B cell (primary cell): ENCODE measurements at regions not wholly inside any gene's neighbourhood (a gene's known extent, or its start where the extent isn't known, plus 50 kb on each side); places are given as distances from the start of the nearest gene placed in this dataset.

ENCODE experiments used
- ATAC-seq: fragments of 200-7000 bp; cut with Tn5 transposase; one replicate; pipeline ENCODE4 v1.10.0; 2021; ENCODE audit warnings: low read depth, mild to moderate bottlenecking, moderate number of reproducible peaks, moderate library complexity
- CTCF ChIA-PET: fragments of 350-600 bp; sonication (Branson Sonifier 250); formaldehyde crosslinking; loops from one replicate; lab custom pipeline; 2021; ENCODE audit warnings: antibody characterized with exemption, inconsistent platforms; lab: Charles Lee
- POLR2A ChIA-PET: fragments of 350-600 bp; sonication (Branson Sonifier 250); formaldehyde crosslinking; loops from one replicate; lab custom pipeline; 2021; ENCODE audit warnings: antibody characterized with exemption; lab: Charles Lee
- DNase-seq: peaks from one replicate; pipeline ENCODE4 v3.0.0; 2013
- H2AFZ ChIP-seq: 2 replicates; pipeline ENCODE4 v1.6.1; 2012; ENCODE audit warnings: mild to moderate bottlenecking, low read depth, low read length; ENCODE audit not compliant: insufficient read depth, poor library complexity, severe bottlenecking
- H3K27ac ChIP-seq, 2 donors: 1 replicate in 1 of 2; 2 replicates in 1 of 2; pipeline ENCODE4 v1.5.1; 2012 to 2013; ENCODE audit warnings: low read length in 2 of 2, mild to moderate bottlenecking in 2 of 2, moderate library complexity in 1 of 2
- H3K27me3 ChIP-seq, 4 experiments: fragments of 200-600 bp in 1 of 4; sonication (generic) in 1 of 4; replicated peaks in 1 of 4; 1 replicate in 2 of 4; 2 replicates in 2 of 4; pipeline versions ENCODE4 v1.6.1 to v1.7.0; 2013 to 2016; ENCODE audit warnings: low read length in 3 of 4, mild to moderate bottlenecking in 2 of 4, mixed read lengths in 1 of 4, moderate library complexity in 1 of 4; ENCODE audit not compliant: insufficient read depth in 4 of 4, control insufficient read depth in 3 of 4; ENCODE audit errors: control extremely low read depth in 1 of 4
- H3K36me3 ChIP-seq, 2 experiments: replicated peaks in 1 of 2; 1 replicate in 1 of 2; 2 replicates in 1 of 2; pipeline versions ENCODE4 v1.6.1 to v1.7.1; 2013; ENCODE audit warnings: low read length in 1 of 2; ENCODE audit not compliant: insufficient read depth in 2 of 2, control insufficient read depth in 1 of 2; ENCODE audit errors: control extremely low read depth in 1 of 2, extremely low read depth in 1 of 2
- H3K4me1 ChIP-seq, 2 donors: fragments of 200-600 bp in 1 of 2; sonication (generic) in 1 of 2; 1 replicate in 1 of 2; 2 replicates in 1 of 2; pipeline versions ENCODE4 v1.5.1 to v1.6.1; 2013 to 2017; ENCODE audit warnings: low read length in 2 of 2; ENCODE audit not compliant: control insufficient read depth in 2 of 2, insufficient read depth in 2 of 2
- H3K4me2 ChIP-seq: replicated peaks from 2 replicates; pipeline ENCODE3; 2012; ENCODE audit warnings: mild to moderate bottlenecking, low read depth, low read length; ENCODE audit not compliant: poor library complexity, severe bottlenecking
- H3K4me3 ChIP-seq, 5 experiments: fragments of 200-600 bp in 1 of 5; sonication (generic) in 1 of 5; 1 replicate in 3 of 5; 2 replicates in 2 of 5; pipeline versions ENCODE4 v1.5.1 to v1.7.0; 2011 to 2016; ENCODE audit warnings: low read length in 4 of 5, mild to moderate bottlenecking in 4 of 5, low read depth in 2 of 5, control low read depth in 1 of 5, moderate library complexity in 1 of 5; ENCODE audit not compliant: insufficient read depth in 1 of 5; ENCODE audit errors: control extremely low read depth in 1 of 5, extremely low read depth in 1 of 5
- H3K79me2 ChIP-seq: fragments of 200-600 bp; sonication (generic); one replicate; pipeline ENCODE4 v1.6.0; 2016; ENCODE audit warnings: low read length; ENCODE audit not compliant: control insufficient read depth, insufficient read depth
- H3K9ac ChIP-seq: fragments of 200-600 bp; sonication (generic); 2 replicates; pipeline ENCODE4 v1.6.1; 2017; ENCODE audit warnings: mild to moderate bottlenecking, low read length, moderate library complexity
- H3K9me3 ChIP-seq, 3 donors: one replicate each; pipeline versions ENCODE4 v1.6.1 to v1.7.1; 2013; ENCODE audit warnings: low read length in 2 of 3; ENCODE audit not compliant: control insufficient read depth in 2 of 3, insufficient read depth in 1 of 3; ENCODE audit errors: control extremely low read depth in 1 of 3
- H4K20me1 ChIP-seq: 2 replicates; pipeline ENCODE4 v1.6.0; 2012; ENCODE audit warnings: mild to moderate bottlenecking, low read length; ENCODE audit not compliant: insufficient read depth, control insufficient read depth, poor library complexity, severe bottlenecking
- H3K27ac Mint-ChIP-seq: one replicate; pipeline ENCODE4 v1.8.0; 2021; ENCODE audit warnings: mixed read lengths
- H3K27me3 Mint-ChIP-seq: one replicate; pipeline ENCODE4 v1.8.0; 2021; ENCODE audit warnings: mixed read lengths
- H3K4me1 Mint-ChIP-seq: one replicate; pipeline ENCODE4 v1.8.0; 2021; ENCODE audit warnings: mixed read lengths
- H3K4me3 Mint-ChIP-seq: one replicate; pipeline ENCODE4 v1.8.0; 2021; ENCODE audit warnings: mixed read lengths
- H3K9me3 Mint-ChIP-seq: one replicate; pipeline ENCODE4 v1.8.0; 2022; ENCODE audit warnings: mixed read lengths; ENCODE audit not compliant: insufficient read depth
- CTCF ChIP-seq: fragments of 200-600 bp; IDR thresholded peaks from one replicate; pipeline ENCODE4 v1.8.0; 2022; ENCODE audit warnings: antibody characterized with exemption, mild to moderate bottlenecking
- EZH2 ChIP-seq: IDR thresholded peaks from 2 replicates; pipeline ENCODE4 v1.6.1; 2012; ENCODE audit warnings: borderline replicate concordance, low read depth, mild to moderate bottlenecking, moderate library complexity, low read length; ENCODE audit not compliant: insufficient read depth, poor library complexity, severe bottlenecking
- WGBS: methylation state at CpG from one replicate; pipeline ENCODE4 v1.1.5; 2013; ENCODE audit warnings: missing lambda C conversion rate; ENCODE audit not compliant: insufficient coverage; 5-methylcytosine and 5-hydroxymethylcytosine counted together
- intact Hi-C: fragments of 100-400 bp; cut with micrococcal nuclease; formaldehyde crosslinking; loops from one replicate; pipeline ENCODE4 v1.10.0; 2022

- WGBS, result 88% methylated on average over 2 of the region's 2 CpGs
- Histone ChIP-seq H3K27me3 (no peaks in the 10 kb centered on the region), H2AFZ (no peak overlapping the region), H3K79me2 (no peaks in the 10 kb centered on the region), H3K4me3 (no peak overlapping the region), H4K20me1 (no peaks in the 10 kb centered on the region), H3K36me3 (no peaks in the 10 kb centered on the region), H3K4me2 (no peak overlapping the region), H3K4me1 (no peaks in the 10 kb centered on the region), H3K9ac (no peak overlapping the region), H3K27ac (no peak overlapping the region), H3K9me3 (peaks cover 0 to 9% (median 0%) of the 10 kb centered on the region in 3 donors)
- POLR2A ChIA-PET, result no interaction called here
- TF ChIP-seq EZH2, result no peak
- TF ChIP-seq CTCF, result no peak
- DNase-seq (no peak), ATAC-seq (no peak)
- no peak overlapping the region for H3K4me3 Mint-ChIP-seq
- no peak overlapping the region for H3K27ac Mint-ChIP-seq
- intact Hi-C loops, result no loop called here
- H3K9me3 Mint-ChIP-seq, result no peaks in the 10 kb centered on the region
- H3K4me1 Mint-ChIP-seq, result no peaks in the 10 kb centered on the region
- no peaks in the 10 kb centered on the region for H3K27me3 Mint-ChIP-seq
- CTCF ChIA-PET, result no interaction called here
These were observed 271.6 kb downstream of the CENPC start for GRCh38 chr4:67273666-67274065.

- Histone ChIP-seq H3K4me3 (no peak overlapping the region), H3K27me3 (no peaks in the 10 kb centered on the region), H3K4me1 (no peaks in the 10 kb centered on the region), H2AFZ (no peak overlapping the region), H3K9ac (no peak overlapping the region), H3K9me3 (no peaks in the 10 kb centered on the region), H3K27ac (no peak overlapping the region), H3K4me2 (no peak overlapping the region), H3K36me3 (no peaks in the 10 kb centered on the region), H4K20me1 (no peaks in the 10 kb centered on the region), H3K79me2 (no peaks in the 10 kb centered on the region)
- 100% methylated on average over 1 of the region's 1 CpG for WGBS
- no peak for ATAC-seq
- no peaks in the 10 kb centered on the region for H3K4me1 Mint-ChIP-seq
- CTCF ChIA-PET, result no interaction called here
- no peak for DNase-seq
- H3K4me3 Mint-ChIP-seq, result no peak overlapping the region
- H3K27ac Mint-ChIP-seq, result no peak overlapping the region
- H3K27me3 Mint-ChIP-seq, result no peaks in the 10 kb centered on the region
- intact Hi-C loops, result no loop called here
- H3K9me3 Mint-ChIP-seq, result no peaks in the 10 kb centered on the region
- TF ChIP-seq EZH2 (no peak), CTCF (no peak)
- POLR2A ChIA-PET, result no interaction called here
These were observed 283.3 kb downstream of the CENPC start for GRCh38 chr4:67261971-67262370.
